DMS79 treated with DMSO at 0.1 percent for 48 hours (cell line): ENCODE measurements at regions not wholly inside any gene's neighbourhood (a gene's known extent, or its start where the extent isn't known, plus 50 kb on each side); places are given as distances from the start of the nearest gene placed in this dataset.
"Not testable (repeated sequence)": the region's sequence is repeated elsewhere in the genome, so short reads cannot be mapped to it uniquely, and the experiment has no call there.

Experiments used
- DNase-seq: peaks from one replicate; lab custom pipeline; 2025; lab: John Stamatoyannopoulos, UW

- DNase-seq = no peak
Observed at GRCh38 chr5:164300295-164300694, 794.9 kb downstream of the MAT2B start.

- DNase-seq = no peak
Observed at GRCh38 chr5:164301136-164301535, 795.7 kb downstream of the MAT2B start.

- no peak for DNase-seq
Observed at GRCh38 chr5:164301708-164302107, 796.3 kb downstream of the MAT2B start.

GRCh38 chr5:164302533-164303235 is 797.3 kb downstream of the MAT2B start:
- no peak for DNase-seq

- no peak for DNase-seq
Observed at GRCh38 chr5:164303646-164304215, 798.3 kb downstream of the MAT2B start.

GRCh38 chr5:164306662-164307061 is 801.2 kb downstream of the MAT2B start:
- DNase-seq = no peak

- DNase-seq = no peak
Observed at GRCh38 chr5:164312801-164313200, 807.4 kb downstream of the MAT2B start.

- DNase-seq = no peak
Observed at GRCh38 chr5:164317676-164318075, 812.3 kb downstream of the MAT2B start.

- DNase-seq = no peak
Observed at GRCh38 chr5:164319161-164319560, 813.7 kb downstream of the MAT2B start.

GRCh38 chr5:164324239-164324638 is 818.8 kb downstream of the MAT2B start:
- no peak for DNase-seq

GRCh38 chr5:164326219-164326618 is 820.8 kb downstream of the MAT2B start:
- no peak for DNase-seq

GRCh38 chr5:164327166-164327565 is 821.7 kb downstream of the MAT2B start:
- not testable (repeated sequence) for DNase-seq

GRCh38 chr5:164332349-164333196 is 827.2 kb downstream of the MAT2B start:
- DNase-seq = no peak

GRCh38 chr5:164335837-164336236 is 830.4 kb downstream of the MAT2B start:
- no peak for DNase-seq

- no peak for DNase-seq
Observed at GRCh38 chr5:164336276-164336675, 830.9 kb downstream of the MAT2B start.

GRCh38 chr5:164336906-164337305 is 831.5 kb downstream of the MAT2B start:
- no peak for DNase-seq

- no peak for DNase-seq
Observed at GRCh38 chr5:164341056-164341619, 835.7 kb downstream of the MAT2B start.

GRCh38 chr5:164345173-164345849 is 839.9 kb downstream of the MAT2B start:
- DNase-seq = no peak

- no peak for DNase-seq
Observed at GRCh38 chr5:164345853-164346252, 840.4 kb downstream of the MAT2B start.

- DNase-seq = no peak
Observed at GRCh38 chr5:164346785-164347630, 841.6 kb downstream of the MAT2B start.

GRCh38 chr5:164350236-164350635 is 844.8 kb downstream of the MAT2B start:
- no peak for DNase-seq
